MCF 10A (cell line): ENCODE measurements at regions not wholly inside any gene's neighbourhood (a gene's known extent, or its start where the extent isn't known, plus 50 kb on each side); places are given as distances from the start of the nearest gene placed in this dataset.

Source experiments
- BruUV-seq: library from RNA; stranded (reverse); fragments of 400-500 nt; replicated peaks from 2 replicates; lab custom pipeline; 2021; lab: Mats Ljungman, UMichigan
- CTCF ChIA-PET: fragments of 300-600 bp; sonication (Branson Sonifier 250); formaldehyde crosslinking; extraction: SDS; loops from one replicate; lab custom pipeline; 2021; ENCODE audit warnings: antibody characterized with exemption, inconsistent platforms; lab: Yijun Ruan, JAX
- POLR2A ChIA-PET: fragments of 300-600, 350-650 bp; sonication (Branson Sonifier 250); formaldehyde crosslinking; extraction: SDS; loops from one replicate; lab custom pipeline; 2020; ENCODE audit warnings: antibody characterized with exemption, inconsistent platforms; lab: Yijun Ruan, JAX
- DNase-seq: peaks from one replicate; pipeline ENCODE4 v3.0.0-alpha.2; 2018; ENCODE audit not compliant: unreplicated experiment
- H3K27ac Mint-ChIP-seq: one replicate; pipeline ENCODE4 v1.8.0; 2022; ENCODE audit warnings: mild to moderate bottlenecking, low read depth, mixed read lengths; ENCODE audit not compliant: unreplicated experiment
- H3K27me3 Mint-ChIP-seq: one replicate; pipeline ENCODE4 v1.8.0; 2022; ENCODE audit warnings: mixed read lengths; ENCODE audit not compliant: insufficient read depth, unreplicated experiment
- H3K36me3 Mint-ChIP-seq: one replicate; pipeline ENCODE4 v1.8.0; 2022; ENCODE audit warnings: mild to moderate bottlenecking, moderate library complexity, mixed read lengths; ENCODE audit not compliant: insufficient read depth, unreplicated experiment
- H3K4me1 Mint-ChIP-seq: one replicate; pipeline ENCODE4 v1.8.0; 2022; ENCODE audit warnings: mixed read lengths; ENCODE audit not compliant: insufficient read depth, unreplicated experiment
- H3K4me3 Mint-ChIP-seq: one replicate; pipeline ENCODE4 v1.8.0; 2022; ENCODE audit warnings: mild to moderate bottlenecking, moderate library complexity, mixed read lengths; ENCODE audit not compliant: unreplicated experiment
- H3K9me3 Mint-ChIP-seq: one replicate; pipeline ENCODE4 v1.8.0; 2022; ENCODE audit warnings: mixed read lengths; ENCODE audit not compliant: unreplicated experiment
- intact Hi-C: fragments of 100-400 bp; cut with micrococcal nuclease; formaldehyde crosslinking; loops from 2 replicates; pipeline ENCODE4 v1.14.1; 2022
- TF ChIP-seq, protein P1 (sequence below): fragments of 200-600 bp; IDR thresholded peaks from one replicate; pipeline ENCODE4 v1.8.0; 2022; ENCODE audit warnings: antibody characterized with exemption, mild to moderate bottlenecking; ENCODE audit not compliant: unreplicated experiment

DNA sequence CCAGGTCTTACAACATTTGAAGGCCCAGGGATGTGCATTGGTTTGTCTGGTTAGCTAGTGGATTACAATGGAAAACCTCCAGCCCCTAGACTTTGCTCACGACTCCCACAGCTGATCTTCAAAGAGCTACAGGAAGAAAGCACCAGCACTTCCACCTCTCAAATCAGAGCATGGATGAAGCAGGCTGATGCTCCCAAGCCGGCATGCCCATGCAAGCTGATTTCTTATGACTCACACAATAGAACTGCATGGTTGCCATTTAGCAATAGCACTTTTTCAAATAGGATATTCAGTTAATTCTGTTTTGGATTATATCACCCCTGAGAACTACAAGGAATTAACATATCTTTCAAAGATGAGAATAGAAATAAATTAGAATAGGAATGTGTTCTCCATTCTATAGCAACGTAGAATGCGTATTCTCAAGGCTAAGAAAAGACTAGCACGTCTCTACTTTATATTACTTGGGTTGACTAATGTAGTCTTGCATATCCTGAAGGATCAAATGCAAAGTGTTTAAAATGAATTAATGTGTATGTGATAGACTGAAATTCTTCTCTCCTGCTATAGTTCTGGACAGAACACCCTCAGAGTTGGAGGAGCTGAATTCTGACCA lies 292.4 kb downstream of the TRIB2 start:
- Mint-ChIP-seq H3K9me3 (no peaks in the 10 kb centered on the region), H3K4me1 (peaks cover 11% of the 10 kb centered on the region), H3K27ac (no peak overlapping the region), H3K36me3 (peaks cover 9% of the 10 kb centered on the region), H3K27me3 (no peaks in the 10 kb centered on the region), H3K4me3 (no peak overlapping the region)
- peak; percentile 76 for DNase-seq
- POLR2A ChIA-PET, result interaction anchor here (0.7 to 1.4 kb wide), 5 partner anchors 10 to 1629 kb away, joined by 3 to 4 read pairs (median 3); no protein-coding TSS in a partner anchor
- TF ChIP-seq, protein P1, sequence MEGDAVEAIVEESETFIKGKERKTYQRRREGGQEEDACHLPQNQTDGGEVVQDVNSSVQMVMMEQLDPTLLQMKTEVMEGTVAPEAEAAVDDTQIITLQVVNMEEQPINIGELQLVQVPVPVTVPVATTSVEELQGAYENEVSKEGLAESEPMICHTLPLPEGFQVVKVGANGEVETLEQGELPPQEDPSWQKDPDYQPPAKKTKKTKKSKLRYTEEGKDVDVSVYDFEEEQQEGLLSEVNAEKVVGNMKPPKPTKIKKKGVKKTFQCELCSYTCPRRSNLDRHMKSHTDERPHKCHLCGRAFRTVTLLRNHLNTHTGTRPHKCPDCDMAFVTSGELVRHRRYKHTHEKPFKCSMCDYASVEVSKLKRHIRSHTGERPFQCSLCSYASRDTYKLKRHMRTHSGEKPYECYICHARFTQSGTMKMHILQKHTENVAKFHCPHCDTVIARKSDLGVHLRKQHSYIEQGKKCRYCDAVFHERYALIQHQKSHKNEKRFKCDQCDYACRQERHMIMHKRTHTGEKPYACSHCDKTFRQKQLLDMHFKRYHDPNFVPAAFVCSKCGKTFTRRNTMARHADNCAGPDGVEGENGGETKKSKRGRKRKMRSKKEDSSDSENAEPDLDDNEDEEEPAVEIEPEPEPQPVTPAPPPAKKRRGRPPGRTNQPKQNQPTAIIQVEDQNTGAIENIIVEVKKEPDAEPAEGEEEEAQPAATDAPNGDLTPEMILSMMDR, result no peak
- intact Hi-C loops, result loop anchor here (5.0 to 10.0 kb wide), 3 partner anchors 207 to 837 kb away; no protein-coding TSS in a partner anchor
- CTCF ChIA-PET, result interaction anchor here (0.5 to 9.7 kb wide), 8 partner anchors 79 to 1228 kb away, joined by 3 to 99 read pairs (median 3); no protein-coding TSS in a partner anchor
- no TSS peak for BruUV-seq

DNA sequence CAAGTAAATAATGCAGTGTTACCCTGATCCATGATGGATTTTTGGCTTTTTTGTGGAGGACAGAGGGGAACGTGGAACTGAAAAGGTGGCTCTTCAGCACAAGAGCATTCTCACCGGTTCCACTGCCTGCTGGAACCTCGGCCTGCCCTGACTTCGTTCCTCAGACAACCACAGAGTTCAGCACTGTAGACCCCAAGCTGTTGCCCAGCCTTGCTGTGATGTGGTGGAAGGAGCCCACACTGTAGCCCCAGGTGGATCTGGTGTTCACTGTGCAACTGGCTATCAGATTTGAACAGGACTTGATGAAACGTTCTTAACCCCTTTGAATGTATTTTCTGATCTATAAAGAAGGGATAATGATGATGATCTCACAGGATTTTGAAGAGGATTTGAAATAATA lies 293.5 kb downstream of the TRIB2 start:
- CTCF ChIA-PET, result interaction anchor here (0.5 to 5.1 kb wide), 3 partner anchors 80 to 1230 kb away, joined by 3 to 63 read pairs (median 3); no protein-coding TSS in a partner anchor
- TF ChIP-seq, protein P1, result no peak
- intact Hi-C loops, result no loop called here

DNA sequence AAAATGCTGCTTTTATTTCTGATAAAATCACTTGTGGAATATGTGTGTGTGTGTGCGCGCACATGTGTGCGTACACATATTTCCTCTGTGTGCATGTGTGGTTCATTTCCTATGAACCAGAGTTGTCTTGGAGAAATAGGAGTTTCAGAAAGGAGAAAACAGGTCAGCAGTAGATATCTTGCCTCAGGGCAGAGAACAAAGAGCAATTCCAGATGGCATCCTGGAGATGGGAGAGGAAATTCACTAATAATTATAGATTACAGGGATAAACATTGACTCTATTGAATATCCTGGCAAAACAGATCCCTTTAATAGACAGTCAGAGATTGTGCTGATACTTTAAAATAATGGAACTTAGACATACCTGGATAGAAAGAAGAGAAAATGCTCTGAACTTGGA lies 298.0 kb downstream of the TRIB2 start:
- no TSS peak for BruUV-seq
- DNase-seq, result no peak
- Mint-ChIP-seq H3K27me3 (no peaks in the 10 kb centered on the region), H3K4me1 (no peaks in the 10 kb centered on the region), H3K36me3 (no peaks in the 10 kb centered on the region), H3K27ac (no peak overlapping the region), H3K4me3 (no peak overlapping the region), H3K9me3 (no peaks in the 10 kb centered on the region)
- CTCF ChIA-PET, result interaction anchor here (1.1 to 1.7 kb wide), 2 partner anchors 23 to 83 kb away, joined by 3 to 4 read pairs; no protein-coding TSS in a partner anchor
- POLR2A ChIA-PET, result interaction anchor here (0.6 kb wide), 1 partner anchor 19 kb away, joined by 4 read pairs; no protein-coding TSS in a partner anchor
- TF ChIP-seq, protein P1, result no peak
- intact Hi-C loops, result no loop called here

More for the DNA sequence above, 293.5 kb downstream of the TRIB2 start:
- BruUV-seq, result no TSS peak
- Mint-ChIP-seq H3K27me3 (no peaks in the 10 kb centered on the region), H3K4me3 (no peak overlapping the region), H3K36me3 (peaks cover 9% of the 10 kb centered on the region), H3K4me1 (peaks cover 11% of the 10 kb centered on the region), H3K27ac (no peak overlapping the region), H3K9me3 (no peaks in the 10 kb centered on the region)
- POLR2A ChIA-PET, result interaction anchor here (0.9 kb wide), 1 partner anchor 1034 kb away, joined by 3 read pairs; no protein-coding TSS in a partner anchor
- no peak for DNase-seq

DNA sequence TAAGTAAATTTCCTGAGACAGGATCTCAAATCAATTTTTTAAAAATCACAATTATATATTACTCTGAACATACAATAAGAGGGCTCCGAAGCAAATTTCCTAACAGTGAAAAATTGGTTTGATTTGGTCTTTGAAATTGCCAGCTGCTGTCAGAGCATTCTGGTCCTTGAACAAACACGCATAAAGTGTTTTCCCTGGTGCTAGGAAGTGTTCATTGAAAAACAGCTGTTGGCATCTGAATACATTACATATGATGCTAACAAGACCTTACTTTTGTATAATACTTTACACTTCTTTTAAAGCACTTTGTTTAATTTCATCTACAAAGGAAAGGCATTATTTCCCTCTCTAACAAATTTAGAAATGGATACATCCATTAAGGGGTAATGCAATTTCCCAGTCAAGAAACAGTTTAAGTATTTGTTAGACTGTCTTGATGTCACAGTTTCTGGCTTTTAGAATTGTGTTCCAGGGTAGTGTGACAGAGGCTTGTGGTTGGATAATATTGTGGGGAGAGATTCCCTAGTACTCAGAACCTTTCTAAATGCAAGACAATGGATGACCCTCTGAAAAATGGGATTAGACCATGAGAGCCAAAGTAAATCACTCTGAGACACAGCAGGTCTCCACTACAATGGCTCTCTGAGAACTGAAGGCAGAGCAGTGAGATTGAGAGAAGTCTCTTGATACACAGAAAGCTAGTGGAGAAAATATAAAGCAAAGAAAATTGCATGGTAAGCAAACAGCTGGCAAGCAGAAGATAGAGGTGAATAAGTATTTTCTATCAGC lies 299.0 kb downstream of the TRIB2 start:
- Mint-ChIP-seq H3K4me3 (no peak overlapping the region), H3K9me3 (no peaks in the 10 kb centered on the region), H3K4me1 (no peaks in the 10 kb centered on the region), H3K27me3 (no peaks in the 10 kb centered on the region), H3K27ac (no peak overlapping the region), H3K36me3 (no peaks in the 10 kb centered on the region)
- ChIA-PET POLR2A (interaction anchor here (0.6 kb wide), 1 partner anchor 20 kb away, joined by 4 read pairs; no protein-coding TSS in a partner anchor), CTCF (interaction anchor here (0.5 to 0.6 kb wide), 2 partner anchors 144 to 179 kb away, joined by 3 read pairs; no protein-coding TSS in a partner anchor)
- no peak for DNase-seq
- intact Hi-C loops, result no loop called here
- TF ChIP-seq, protein P1, result no peak
- BruUV-seq, result no TSS peak
